ENCODE measurements at regions not wholly inside any gene's neighbourhood (a gene's known extent, or its start where the extent isn't known, plus 50 kb on each side); places are given as distances from the start of the nearest gene placed in this dataset.

- no peaks in the 10 kb centered on the region for H3K36me3 ChIP-seq
- H3K4me3 ChIP-seq = no peak overlapping the region
- no peaks in the 10 kb centered on the region for H3K4me1 ChIP-seq
- no peak overlapping the region for H3K27ac ChIP-seq
- no peak for DNase-seq
- intact Hi-C loops (cut with DNase I; ENCODE audit: low total_unique reads) = no loop called here
- TF ChIP-seq, protein P1, sequence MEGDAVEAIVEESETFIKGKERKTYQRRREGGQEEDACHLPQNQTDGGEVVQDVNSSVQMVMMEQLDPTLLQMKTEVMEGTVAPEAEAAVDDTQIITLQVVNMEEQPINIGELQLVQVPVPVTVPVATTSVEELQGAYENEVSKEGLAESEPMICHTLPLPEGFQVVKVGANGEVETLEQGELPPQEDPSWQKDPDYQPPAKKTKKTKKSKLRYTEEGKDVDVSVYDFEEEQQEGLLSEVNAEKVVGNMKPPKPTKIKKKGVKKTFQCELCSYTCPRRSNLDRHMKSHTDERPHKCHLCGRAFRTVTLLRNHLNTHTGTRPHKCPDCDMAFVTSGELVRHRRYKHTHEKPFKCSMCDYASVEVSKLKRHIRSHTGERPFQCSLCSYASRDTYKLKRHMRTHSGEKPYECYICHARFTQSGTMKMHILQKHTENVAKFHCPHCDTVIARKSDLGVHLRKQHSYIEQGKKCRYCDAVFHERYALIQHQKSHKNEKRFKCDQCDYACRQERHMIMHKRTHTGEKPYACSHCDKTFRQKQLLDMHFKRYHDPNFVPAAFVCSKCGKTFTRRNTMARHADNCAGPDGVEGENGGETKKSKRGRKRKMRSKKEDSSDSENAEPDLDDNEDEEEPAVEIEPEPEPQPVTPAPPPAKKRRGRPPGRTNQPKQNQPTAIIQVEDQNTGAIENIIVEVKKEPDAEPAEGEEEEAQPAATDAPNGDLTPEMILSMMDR (IDR thresholded peaks at IDR 0.05) = no peak
- peaks cover 0 to 8% of the 10 kb centered on the region in 2 donors for H3K27me3 ChIP-seq
- no peaks in the 10 kb centered on the region for H3K9me3 ChIP-seq
Observed at GRCh38 chr2:13018490-13018889, 301.8 kb downstream of the TRIB2 start.

- Histone ChIP-seq H3K36me3 (no peaks in the 10 kb centered on the region), H3K9me3 (no peaks in the 10 kb centered on the region), H3K27ac (no peak overlapping the region), H3K4me1 (no peaks in the 10 kb centered on the region), H3K27me3 (peaks cover 0 to 8% of the 10 kb centered on the region in 2 donors), H3K4me3 (no peak overlapping the region)
- intact Hi-C loops (cut with DNase I; ENCODE audit: low total_unique reads) = no loop called here
- TF ChIP-seq, protein P1 (IDR thresholded peaks at IDR 0.05) = no peak
- DNase-seq = no peak
Observed at GRCh38 chr2:13019781-13020180, 303.0 kb downstream of the TRIB2 start.

DNA sequence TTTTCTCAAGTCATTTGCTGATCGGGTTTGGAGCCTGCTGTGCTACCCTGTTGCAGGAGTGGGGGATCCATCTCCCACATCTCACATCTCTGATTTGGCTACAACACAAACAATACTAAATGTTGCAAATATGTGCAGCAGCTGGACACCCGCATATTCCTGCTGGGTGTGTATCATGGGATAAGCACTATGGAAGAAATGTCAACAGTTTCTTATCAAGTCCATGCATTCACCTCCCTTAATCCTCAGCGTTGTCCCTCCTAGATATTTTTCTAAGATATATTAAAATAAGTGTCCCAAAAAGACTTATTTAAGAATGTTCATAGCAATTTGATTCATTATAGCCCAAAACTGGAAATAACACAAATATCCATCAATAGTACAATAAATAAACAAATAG lies 303.7 kb downstream of the TRIB2 start:
- Histone ChIP-seq H3K27me3 (peaks cover 0 to 8% of the 10 kb centered on the region in 2 donors), H3K36me3 (no peaks in the 10 kb centered on the region), H3K4me1 (no peaks in the 10 kb centered on the region), H3K27ac (no peak overlapping the region), H3K4me3 (no peak overlapping the region), H3K9me3 (no peaks in the 10 kb centered on the region)
- intact Hi-C loops (cut with DNase I; ENCODE audit: low total_unique reads) = no loop called here
- TF ChIP-seq, protein P1 (IDR thresholded peaks at IDR 0.05) = no peak
- DNase-seq = no peak

GRCh38 chr2:13021470-13021957 lies 304.8 kb downstream of the TRIB2 start:
- DNase-seq = no peak
- intact Hi-C loops (cut with DNase I; ENCODE audit: low total_unique reads) = no loop called here
- Histone ChIP-seq H3K4me3 (no peak overlapping the region), H3K27ac (no peak overlapping the region), H3K9me3 (no peaks in the 10 kb centered on the region), H3K36me3 (no peaks in the 10 kb centered on the region), H3K4me1 (no peaks in the 10 kb centered on the region), H3K27me3 (peaks cover 0 to 5% of the 10 kb centered on the region in 2 donors)
- TF ChIP-seq, protein P1 (IDR thresholded peaks at IDR 0.05) = no peak

DNA sequence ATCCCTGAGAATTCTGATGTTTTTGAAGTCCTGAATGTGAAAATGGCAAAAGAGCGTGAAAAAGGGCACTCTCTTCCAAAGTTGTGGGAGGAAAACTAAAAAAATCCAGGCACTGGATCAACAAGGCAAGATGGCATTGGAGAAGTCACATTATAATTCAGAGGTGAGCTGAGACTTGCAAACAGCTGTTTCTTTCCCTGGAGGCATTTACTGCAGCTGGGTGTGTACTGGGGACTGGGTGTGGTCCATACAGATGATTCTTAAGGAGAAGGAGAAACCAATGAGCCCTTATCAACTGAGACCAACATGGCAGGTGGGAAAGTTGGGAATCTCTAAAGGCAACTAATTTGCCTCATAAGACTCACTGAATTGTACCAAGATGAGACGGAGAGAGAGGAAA lies 313.9 kb downstream of the TRIB2 start:
- H3K36me3 ChIP-seq = no peaks in the 10 kb centered on the region
- H3K27ac ChIP-seq = no peak overlapping the region
- no peaks in the 10 kb centered on the region for H3K4me1 ChIP-seq
- H3K27me3 ChIP-seq = no peaks in the 10 kb centered on the region
- intact Hi-C loops (cut with DNase I; ENCODE audit: low total_unique reads) = no loop called here
- TF ChIP-seq, protein P1 (IDR thresholded peaks at IDR 0.05) = no peak
- no peak overlapping the region for H3K4me3 ChIP-seq
- H3K9me3 ChIP-seq = no peaks in the 10 kb centered on the region
- DNase-seq = no peak

DNA sequence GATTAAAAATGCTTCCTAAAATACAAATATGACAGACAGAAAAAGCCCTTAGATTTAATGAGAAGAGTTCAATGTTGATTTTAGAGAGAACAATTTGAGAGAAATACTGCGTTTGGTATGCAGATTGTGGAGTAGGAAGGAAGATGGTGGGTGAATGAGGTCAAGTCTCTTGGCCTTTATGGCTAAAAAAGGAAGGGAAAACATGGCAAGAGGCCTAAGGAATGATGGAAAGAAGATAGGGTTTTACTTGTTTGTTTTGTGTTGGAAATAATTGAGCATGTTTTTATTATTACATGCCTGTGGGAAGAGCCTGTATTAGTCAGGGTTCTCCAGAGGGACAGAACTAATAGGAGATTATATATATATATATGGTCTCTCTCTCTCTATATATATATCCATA lies 318.1 kb downstream of the TRIB2 start:
- intact Hi-C loops (cut with DNase I; ENCODE audit: low total_unique reads) = no loop called here
- no peaks in the 10 kb centered on the region for H3K4me1 ChIP-seq
- TF ChIP-seq, protein P1 (IDR thresholded peaks at IDR 0.05) = no peak
- no peak overlapping the region for H3K27ac ChIP-seq
- H3K27me3 ChIP-seq = no peaks in the 10 kb centered on the region
- H3K9me3 ChIP-seq = no peaks in the 10 kb centered on the region
- DNase-seq = no peak
- H3K36me3 ChIP-seq = no peaks in the 10 kb centered on the region
- no peak overlapping the region for H3K4me3 ChIP-seq

Data from tibial artery (tissue), 4 donors.